Fibroblast of skin of left biceps (primary cell): ENCODE measurements at regions not wholly inside any gene's neighbourhood (a gene's known extent, or its start where the extent isn't known, plus 50 kb on each side); places are given as distances from the start of the nearest gene placed in this dataset.

ENCODE experiments used
- DNase-seq, 2 experiments: peaks; one replicate each; pipeline ENCODE4 v3.0.0-alpha.2; 2013; ENCODE audit warnings: low read depth in 2 of 2

- no peak for DNase-seq
These were observed 163.6 kb upstream of the ISX start for GRCh38 chr22:34902335-34902734.

- DNase-seq: no peak
These were observed 162.5 kb upstream of the ISX start for GRCh38 chr22:34903416-34903815.

GRCh38 chr22:34904486-34904885 is 161.5 kb upstream of the ISX start:
- no peak for DNase-seq

- DNase-seq: no peak
These were observed 152.1 kb upstream of the ISX start for GRCh38 chr22:34913826-34914225.

- peak; percentile 28 to 33 for DNase-seq
These were observed 151.1 kb upstream of the ISX start for GRCh38 chr22:34914846-34915245.

GRCh38 chr22:34917239-34917638 is 148.7 kb upstream of the ISX start:
- no peak for DNase-seq

- no peak for DNase-seq
These were observed 134.9 kb upstream of the ISX start for GRCh38 chr22:34931026-34931425.

GRCh38 chr22:34934261-34934660 is 131.7 kb upstream of the ISX start:
- no peak for DNase-seq

GRCh38 chr22:34943830-34944229 is 122.1 kb upstream of the ISX start:
- DNase-seq: no peak

- no peak for DNase-seq
These were observed 119.5 kb upstream of the ISX start for GRCh38 chr22:34946339-34946985.

GRCh38 chr22:34950489-34950888 is 115.5 kb upstream of the ISX start:
- DNase-seq: no peak

- no peak for DNase-seq
These were observed 114.7 kb upstream of the ISX start for GRCh38 chr22:34951212-34951611.

- DNase-seq: no peak
These were observed 106.0 kb upstream of the ISX start for GRCh38 chr22:34960005-34960404.

- peak in 1 of 2 experiments; percentile 20 for DNase-seq
These were observed 98.9 kb upstream of the ISX start for GRCh38 chr22:34966980-34967565.

- no peak for DNase-seq
These were observed 96.8 kb upstream of the ISX start for GRCh38 chr22:34969001-34969790.

- DNase-seq: no peak
These were observed 94.5 kb upstream of the ISX start for GRCh38 chr22:34971456-34971855.

- DNase-seq: no peak
These were observed 93.6 kb upstream of the ISX start for GRCh38 chr22:34972191-34972897.

- DNase-seq: no peak
These were observed 92.9 kb upstream of the ISX start for GRCh38 chr22:34973016-34973415.

- peak; percentile 26 to 49 for DNase-seq
These were observed 92.0 kb upstream of the ISX start for GRCh38 chr22:34973926-34974325.

GRCh38 chr22:34975721-34976120 is 90.2 kb upstream of the ISX start:
- no peak for DNase-seq

GRCh38 chr22:34976474-34976873 is 89.5 kb upstream of the ISX start:
- no peak for DNase-seq

- no peak for DNase-seq
These were observed 89.1 kb upstream of the ISX start for GRCh38 chr22:34976886-34977285.
